ENCODE measurements at regions not wholly inside any gene's neighbourhood (a gene's known extent, or its start where the extent isn't known, plus 50 kb on each side); places are given as distances from the start of the nearest gene placed in this dataset.

DNA sequence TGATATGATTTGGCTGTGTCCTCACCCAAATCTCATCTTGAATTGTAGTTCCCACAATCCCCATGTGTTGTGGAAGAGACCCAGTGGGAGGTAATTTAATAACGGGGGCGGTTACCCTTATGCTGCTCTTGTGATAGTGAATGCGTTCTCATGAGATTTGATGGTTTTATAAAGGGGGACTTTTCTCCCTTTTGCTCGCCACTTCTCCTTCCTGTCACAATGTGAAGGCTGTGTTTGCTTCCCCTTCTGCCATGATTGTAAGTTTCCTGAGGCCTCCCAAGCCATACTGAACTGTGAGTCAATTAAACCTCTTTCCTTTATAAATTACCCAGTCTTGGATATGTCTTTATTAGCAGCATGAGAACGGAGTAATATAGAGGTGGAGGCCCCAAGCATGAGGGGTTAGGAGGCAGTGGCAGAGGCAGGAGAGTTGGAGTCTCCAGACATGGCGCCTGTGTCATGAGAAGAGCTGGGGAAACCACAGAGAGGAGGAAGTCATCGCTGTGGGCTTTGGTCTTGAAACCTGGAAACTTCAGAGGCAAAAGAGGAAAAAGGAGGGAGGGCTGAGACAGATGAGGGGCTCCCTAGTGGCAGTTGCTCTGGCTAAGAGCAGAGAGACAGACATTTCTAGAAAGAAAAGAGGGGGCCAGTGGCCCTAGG, 107.8 kb upstream of the VEPH1 start:
- ChIA-PET CTCF (ENCODE audit: partially characterized antibody) (interaction anchor here (0.9 to 1.6 kb wide), 5 partner anchors 78 to 212 kb away, joined by 3 to 8 read pairs (median 3); no protein-coding TSS in a partner anchor), POLR2A (ENCODE audit: partially characterized antibody) (no interaction called here)
- Histone ChIP-seq H2AK5ac (ENCODE audit: low read depth, low read length) (no peak overlapping the region), H2BK12ac (ENCODE audit: low read depth, low read length) (no peak overlapping the region), H2AFZ (ENCODE audit: low read length) (no peak overlapping the region), H2BK5ac (ENCODE audit: low read depth, low read length) (no peak overlapping the region), H3K56ac (replicated peaks; ENCODE audit: insufficient read length, low read depth, low read length) (no peak overlapping the region), H3K23me2 (ENCODE audit: low read depth, low read length) (no peaks in the 10 kb centered on the region), H3K27ac (ENCODE audit: low read depth, low read length) (no peak overlapping the region), H2BK20ac (ENCODE audit: low read length) (no peak overlapping the region), H4K20me1 (replicated peaks in 1 of 2; ENCODE audit: control insufficient read depth in 1 of 2, insufficient read depth in 2 of 2, low read length in 2 of 2) (no peaks in the 10 kb centered on the region), H4K5ac (ENCODE audit: insufficient read length, low read depth, low read length) (no peak overlapping the region), H3K4me2 (ENCODE audit: insufficient read depth in 1 of 2, low read depth in 2 of 2, low read length in 2 of 2) (no peak overlapping the region), H2BK15ac (ENCODE audit: low read length) (no peak overlapping the region), H3K9ac (replicated peaks in 1 of 4; ENCODE audit: extremely low read depth in 1 of 4, low read depth in 3 of 4, low read length in 3 of 4) (no peak overlapping the region), H3K36me3 (ENCODE audit: control insufficient read depth in 2 of 4, insufficient read depth in 4 of 4, low read length in 3 of 4) (no peaks in the 10 kb centered on the region), H4K8ac (ENCODE audit: extremely low read depth, insufficient read depth, low read length) (no peak overlapping the region), H4K91ac (replicated peaks; ENCODE audit: insufficient read length, low read length) (no peak overlapping the region), H3K79me2 (ENCODE audit: control insufficient read depth in 1 of 2, insufficient read depth in 2 of 2, low read length in 2 of 2) (no peaks in the 10 kb centered on the region), H3K4ac (replicated peaks; ENCODE audit: insufficient read length, low read depth, low read length) (no peak overlapping the region), H2BK120ac (replicated peaks; ENCODE audit: low read depth, low read length) (no peak overlapping the region), H3K4me1 (replicated peaks in 1 of 4; ENCODE audit: control insufficient read depth in 3 of 4, insufficient read depth in 4 of 4, low read length in 3 of 4) (no peaks in the 10 kb centered on the region), H3K23ac (ENCODE audit: insufficient read length) (no peak overlapping the region), H3K9me3 (ENCODE audit: insufficient read depth in 2 of 2, low read depth in 1 of 2, low read length in 1 of 2) (no peaks in the 10 kb centered on the region), H3K27me3 (replicated peaks in 1 of 4; ENCODE audit: control insufficient read depth in 3 of 4, extremely low read depth in 1 of 4, insufficient read depth in 3 of 4, low read length in 3 of 4) (no peaks in the 10 kb centered on the region), H3K18ac (ENCODE audit: extremely low read depth, low read length) (no peak overlapping the region), H3K79me1 (ENCODE audit: low read depth, low read length) (no peaks in the 10 kb centered on the region), H3K14ac (ENCODE audit: insufficient read length) (no peak overlapping the region), H3K4me3 (ENCODE audit: extremely low read depth in 1 of 4, insufficient read depth in 2 of 4, low read depth in 3 of 4, low read length in 4 of 4) (no peak overlapping the region)
- DNase-seq (ENCODE audit: low read depth in 1 of 2, low spot score in 2 of 2) (no peak), FAIRE-seq (no peak)
- TF ChIP-seq SUZ12 (IDR thresholded peaks at IDR 0.05; ENCODE audit: low read length) (no peak), NRF1 (IDR thresholded peaks at IDR 0.05; ENCODE audit: low read depth, low read length) (no peak), ATF2 (IDR thresholded peaks at IDR 0.05; ENCODE audit: low read length) (no peak), JUN (IDR thresholded peaks at IDR 0.05; ENCODE audit: low read depth, low read length) (no peak), SP1 (IDR thresholded peaks at IDR 0.05; ENCODE audit: low read depth, low read length) (no peak), BRCA1 (IDR thresholded peaks at IDR 0.05; ENCODE audit: low read depth, low read length) (no peak), SIRT6 (IDR thresholded peaks at IDR 0.05; ENCODE audit: low read length) (no peak), CTCF (IDR thresholded peaks at IDR 0.05; ENCODE audit: control extremely low read depth in 1 of 3, insufficient read depth in 1 of 3, low read depth in 1 of 3, low read length in 3 of 3) (no peak), YY1 (IDR thresholded peaks at IDR 0.05; ENCODE audit: low read depth, low read length) (no peak)
- WGBS, 2 experiments (ENCODE audit: extremely low coverage in 1 of 2, insufficient coverage in 1 of 2, insufficient read length in 1 of 2, insufficient replicate concordance in 2 of 2, low coverage in 1 of 2, low lambda C conversion rate in 2 of 2, missing lambda C conversion rate in 1 of 2) = 89% methylated on average over 7 of the region's 7 CpGs; no CpG with 5 or more reads in 1 of the 2 experiments
